ENCODE measurements at regions not wholly inside any gene's neighbourhood (a gene's known extent, or its start where the extent isn't known, plus 50 kb on each side); places are given as distances from the start of the nearest gene placed in this dataset.
"Not testable (repeated sequence)": the region's sequence is repeated elsewhere in the genome, so short reads cannot be mapped to it uniquely, and the experiment has no call there.

- H3K36me3 Mint-ChIP-seq (ENCODE audit: low read depth) = no peaks in the 10 kb centered on the region
- ChIA-PET CTCF (interaction anchor here (1.1 kb wide), 1 partner anchor 9 kb away, joined by 3 read pairs; no protein-coding TSS in a partner anchor), POLR2A (no interaction called here)
- peaks cover 13% of the 10 kb centered on the region for H3K9me3 Mint-ChIP-seq
- H3K27ac Mint-ChIP-seq = no peak overlapping the region
- H3K4me3 Mint-ChIP-seq = no peak overlapping the region
- no peak for DNase-seq
- H3K27me3 Mint-ChIP-seq = no peaks in the 10 kb centered on the region
- H3K4me1 Mint-ChIP-seq = no peaks in the 10 kb centered on the region
Measured at GRCh38 chr20:24418731-24419130, 50.7 kb upstream of the SYNDIG1 start.

GRCh38 chr20:24417485-24417884, 51.9 kb upstream of the SYNDIG1 start:
- Mint-ChIP-seq H3K27ac (no peak overlapping the region), H3K27me3 (no peaks in the 10 kb centered on the region), H3K9me3 (peaks cover 13% of the 10 kb centered on the region), H3K4me1 (no peaks in the 10 kb centered on the region), H3K36me3 (ENCODE audit: low read depth) (no peaks in the 10 kb centered on the region), H3K4me3 (no peak overlapping the region)
- DNase-seq = no peak
- CTCF ChIA-PET = no interaction called here
- POLR2A ChIA-PET = no interaction called here

GRCh38 chr20:24415444-24415843, 54.0 kb upstream of the SYNDIG1 start:
- H3K4me1 Mint-ChIP-seq; DNase-seq; H3K27me3 Mint-ChIP-seq; POLR2A ChIA-PET; H3K36me3 Mint-ChIP-seq (ENCODE audit: low read depth); H3K27ac Mint-ChIP-seq; H3K4me3 Mint-ChIP-seq; CTCF ChIA-PET: not testable (repeated sequence)
- peaks cover 13% of the 10 kb centered on the region for H3K9me3 Mint-ChIP-seq

- DNase-seq = no peak
- CTCF ChIA-PET = interaction anchor here (1.0 kb wide), 1 partner anchor 9 kb away, joined by 3 read pairs; no protein-coding TSS in a partner anchor
- POLR2A ChIA-PET = no interaction called here
- no peak overlapping the region for H3K4me3 Mint-ChIP-seq
- no peak overlapping the region for H3K27ac Mint-ChIP-seq
- H3K9me3 Mint-ChIP-seq = peaks cover 16% of the 10 kb centered on the region
- H3K4me1 Mint-ChIP-seq = peaks cover 10% of the 10 kb centered on the region
- no peaks in the 10 kb centered on the region for H3K27me3 Mint-ChIP-seq
- peaks cover 4% of the 10 kb centered on the region for H3K36me3 Mint-ChIP-seq (ENCODE audit: low read depth)
Measured at GRCh38 chr20:24411834-24412216, 57.6 kb upstream of the SYNDIG1 start.

GRCh38 chr20:24411003-24411833, 58.2 kb upstream of the SYNDIG1 start:
- ChIA-PET CTCF (interaction anchor here (1.0 kb wide), 1 partner anchor 10 kb away, joined by 3 read pairs; no protein-coding TSS in a partner anchor), POLR2A (no interaction called here)
- Mint-ChIP-seq H3K9me3 (peaks cover 14% of the 10 kb centered on the region), H3K27ac (no peak overlapping the region), H3K4me1 (peaks cover 16% of the 10 kb centered on the region), H3K36me3 (ENCODE audit: low read depth) (peaks cover 4% of the 10 kb centered on the region), H3K27me3 (no peaks in the 10 kb centered on the region), H3K4me3 (no peak overlapping the region)
- DNase-seq = no peak

- peaks cover 3% of the 10 kb centered on the region for H3K9me3 Mint-ChIP-seq
- peaks cover 4% of the 10 kb centered on the region for H3K36me3 Mint-ChIP-seq (ENCODE audit: low read depth)
- H3K27ac Mint-ChIP-seq = peak overlapping the region; percentile 85
- CTCF ChIA-PET = no interaction called here
- H3K4me3 Mint-ChIP-seq = no peak overlapping the region
- POLR2A ChIA-PET = no interaction called here
- peaks cover 23% of the 10 kb centered on the region for H3K4me1 Mint-ChIP-seq
- H3K27me3 Mint-ChIP-seq = no peaks in the 10 kb centered on the region
- no peak for DNase-seq
Measured at GRCh38 chr20:24407151-24407550, 62.3 kb upstream of the SYNDIG1 start.

GRCh38 chr20:24406750-24407149, 62.7 kb upstream of the SYNDIG1 start:
- Mint-ChIP-seq H3K36me3 (ENCODE audit: low read depth) (peaks cover 4% of the 10 kb centered on the region), H3K27me3 (no peaks in the 10 kb centered on the region), H3K4me3 (no peak overlapping the region), H3K27ac (peak overlapping the region; percentile 85), H3K4me1 (peaks cover 23% of the 10 kb centered on the region), H3K9me3 (peaks cover 3% of the 10 kb centered on the region)
- CTCF ChIA-PET = no interaction called here
- POLR2A ChIA-PET = no interaction called here
- DNase-seq = peak; percentile 11

- POLR2A ChIA-PET = no interaction called here
- H3K9me3 Mint-ChIP-seq = peaks cover 3% of the 10 kb centered on the region
- H3K4me1 Mint-ChIP-seq = peaks cover 23% of the 10 kb centered on the region
- H3K36me3 Mint-ChIP-seq (ENCODE audit: low read depth) = peaks cover 4% of the 10 kb centered on the region
- no peaks in the 10 kb centered on the region for H3K27me3 Mint-ChIP-seq
- H3K27ac Mint-ChIP-seq = peak overlapping the region; percentile 85
- H3K4me3 Mint-ChIP-seq = no peak overlapping the region
- CTCF ChIA-PET = no interaction called here
- no peak for DNase-seq
Measured at GRCh38 chr20:24406251-24406650, 63.2 kb upstream of the SYNDIG1 start.

- no peak overlapping the region for H3K4me3 Mint-ChIP-seq
- CTCF ChIA-PET = no interaction called here
Measured at GRCh38 chr20:24405810-24406209, 63.6 kb upstream of the SYNDIG1 start.

GRCh38 chr20:24403406-24403805, 66.0 kb upstream of the SYNDIG1 start:
- Mint-ChIP-seq H3K27ac (no peak overlapping the region), H3K4me3 (no peak overlapping the region), H3K4me1 (peaks cover 23% of the 10 kb centered on the region), H3K9me3 (peaks cover 4% of the 10 kb centered on the region), H3K36me3 (ENCODE audit: low read depth) (peaks cover 4% of the 10 kb centered on the region), H3K27me3 (peaks cover 4% of the 10 kb centered on the region)
- CTCF ChIA-PET = no interaction called here
- DNase-seq = no peak
- POLR2A ChIA-PET = no interaction called here

More at GRCh38 chr20:24405810-24406209, 63.6 kb upstream of the SYNDIG1 start:
- peaks cover 4% of the 10 kb centered on the region for H3K36me3 Mint-ChIP-seq (ENCODE audit: low read depth)
- no peaks in the 10 kb centered on the region for H3K27me3 Mint-ChIP-seq
- peak overlapping the region; percentile 85 for H3K27ac Mint-ChIP-seq
- no peak for DNase-seq
- peaks cover 23% of the 10 kb centered on the region for H3K4me1 Mint-ChIP-seq
- peaks cover 3% of the 10 kb centered on the region for H3K9me3 Mint-ChIP-seq
- POLR2A ChIA-PET = interaction anchor here (0.6 kb wide), 1 partner anchor 1000 kb away, joined by 3 read pairs; no protein-coding TSS in a partner anchor

GRCh38 chr20:24402188-24402587, 67.2 kb upstream of the SYNDIG1 start:
- Mint-ChIP-seq H3K4me1 (peaks cover 16% of the 10 kb centered on the region), H3K4me3 (no peak overlapping the region), H3K36me3 (ENCODE audit: low read depth) (peaks cover 4% of the 10 kb centered on the region), H3K27ac (no peak overlapping the region), H3K27me3 (peaks cover 4% of the 10 kb centered on the region), H3K9me3 (peaks cover 5% of the 10 kb centered on the region)
- POLR2A ChIA-PET = no interaction called here
- DNase-seq = no peak
- CTCF ChIA-PET = no interaction called here

- Mint-ChIP-seq H3K9me3 (peaks cover 9% of the 10 kb centered on the region), H3K4me1 (peaks cover 7% of the 10 kb centered on the region), H3K27ac (no peak overlapping the region), H3K4me3 (no peak overlapping the region), H3K27me3 (peaks cover 4% of the 10 kb centered on the region), H3K36me3 (ENCODE audit: low read depth) (peaks cover 2% of the 10 kb centered on the region)
- ChIA-PET POLR2A (no interaction called here), CTCF (interaction anchor here (1.3 kb wide), 1 partner anchor 13 kb away, joined by 4 read pairs; no protein-coding TSS in a partner anchor)
- DNase-seq = no peak
Measured at GRCh38 chr20:24395151-24395550, 74.3 kb upstream of the SYNDIG1 start.

- no peak overlapping the region for H3K4me3 Mint-ChIP-seq
- H3K4me1 Mint-ChIP-seq = peaks cover 19% of the 10 kb centered on the region
- no peaks in the 10 kb centered on the region for H3K27me3 Mint-ChIP-seq
- peaks cover 2% of the 10 kb centered on the region for H3K36me3 Mint-ChIP-seq (ENCODE audit: low read depth)
- CTCF ChIA-PET = no interaction called here
- POLR2A ChIA-PET = no interaction called here
- H3K27ac Mint-ChIP-seq = no peak overlapping the region
- peaks cover 11% of the 10 kb centered on the region for H3K9me3 Mint-ChIP-seq
- DNase-seq = no peak
Measured at GRCh38 chr20:24393903-24394302, 75.5 kb upstream of the SYNDIG1 start.

- Mint-ChIP-seq H3K4me3 (no peak overlapping the region), H3K36me3 (ENCODE audit: low read depth) (no peaks in the 10 kb centered on the region), H3K9me3 (peaks cover 6% of the 10 kb centered on the region), H3K27ac (no peak overlapping the region), H3K27me3 (no peaks in the 10 kb centered on the region), H3K4me1 (peaks cover 28% of the 10 kb centered on the region)
- DNase-seq = no peak
- ChIA-PET POLR2A (no interaction called here), CTCF (no interaction called here)
Measured at GRCh38 chr20:24392612-24393011, 76.8 kb upstream of the SYNDIG1 start.

Data from activated CD4-positive, alpha-beta T cell treated with anti-CD3 and anti-CD28 coated beads, Interleukin-2, amount 10 ng/mL, durations not matched to agents 7 days and 5 days (primary cell).